ENCODE measurements at regions not wholly inside any gene's neighbourhood (a gene's known extent, or its start where the extent isn't known, plus 50 kb on each side); places are given as distances from the start of the nearest gene placed in this dataset.

DNA sequence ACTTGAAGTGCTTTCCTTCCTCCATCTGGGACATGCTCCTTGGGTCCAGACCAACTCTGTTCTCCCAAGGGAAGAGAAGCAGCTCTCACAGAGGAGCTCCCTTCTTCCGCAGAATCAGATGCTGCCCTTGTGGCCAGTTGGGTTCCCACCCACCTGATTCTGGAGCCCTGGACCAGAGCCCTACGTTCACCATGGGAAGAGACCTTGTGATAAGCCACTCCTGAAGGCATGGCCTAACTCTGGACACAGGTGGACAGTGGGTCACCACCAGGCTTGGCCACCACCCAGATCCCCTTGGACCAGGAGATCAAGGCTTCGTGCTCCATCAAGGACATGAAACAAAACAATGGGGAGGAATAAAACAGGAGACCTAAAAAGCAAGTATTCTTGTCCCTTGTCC lies 172.2 kb downstream of the RPLP1 start:
- no peak for TF ChIP-seq MAX (IDR thresholded peaks at IDR 0.05)
- no peak for TF ChIP-seq CREB1 (IDR thresholded peaks at IDR 0.05; ENCODE audit: low read depth)
- TF ChIP-seq RAD21 (IDR thresholded peaks at IDR 0.05; ENCODE audit: low read depth): no peak
- no peak for TF ChIP-seq ZBTB7A (IDR thresholded peaks at IDR 0.05; ENCODE audit: low read depth)
- TF ChIP-seq, protein P1, sequence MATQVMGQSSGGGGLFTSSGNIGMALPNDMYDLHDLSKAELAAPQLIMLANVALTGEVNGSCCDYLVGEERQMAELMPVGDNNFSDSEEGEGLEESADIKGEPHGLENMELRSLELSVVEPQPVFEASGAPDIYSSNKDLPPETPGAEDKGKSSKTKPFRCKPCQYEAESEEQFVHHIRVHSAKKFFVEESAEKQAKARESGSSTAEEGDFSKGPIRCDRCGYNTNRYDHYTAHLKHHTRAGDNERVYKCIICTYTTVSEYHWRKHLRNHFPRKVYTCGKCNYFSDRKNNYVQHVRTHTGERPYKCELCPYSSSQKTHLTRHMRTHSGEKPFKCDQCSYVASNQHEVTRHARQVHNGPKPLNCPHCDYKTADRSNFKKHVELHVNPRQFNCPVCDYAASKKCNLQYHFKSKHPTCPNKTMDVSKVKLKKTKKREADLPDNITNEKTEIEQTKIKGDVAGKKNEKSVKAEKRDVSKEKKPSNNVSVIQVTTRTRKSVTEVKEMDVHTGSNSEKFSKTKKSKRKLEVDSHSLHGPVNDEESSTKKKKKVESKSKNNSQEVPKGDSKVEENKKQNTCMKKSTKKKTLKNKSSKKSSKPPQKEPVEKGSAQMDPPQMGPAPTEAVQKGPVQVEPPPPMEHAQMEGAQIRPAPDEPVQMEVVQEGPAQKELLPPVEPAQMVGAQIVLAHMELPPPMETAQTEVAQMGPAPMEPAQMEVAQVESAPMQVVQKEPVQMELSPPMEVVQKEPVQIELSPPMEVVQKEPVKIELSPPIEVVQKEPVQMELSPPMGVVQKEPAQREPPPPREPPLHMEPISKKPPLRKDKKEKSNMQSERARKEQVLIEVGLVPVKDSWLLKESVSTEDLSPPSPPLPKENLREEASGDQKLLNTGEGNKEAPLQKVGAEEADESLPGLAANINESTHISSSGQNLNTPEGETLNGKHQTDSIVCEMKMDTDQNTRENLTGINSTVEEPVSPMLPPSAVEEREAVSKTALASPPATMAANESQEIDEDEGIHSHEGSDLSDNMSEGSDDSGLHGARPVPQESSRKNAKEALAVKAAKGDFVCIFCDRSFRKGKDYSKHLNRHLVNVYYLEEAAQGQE (IDR thresholded peaks at IDR 0.05; ENCODE audit: low read depth): no peak
- TF ChIP-seq CEBPB (IDR thresholded peaks at IDR 0.05): no peak
- TF ChIP-seq FOXM1 (IDR thresholded peaks at IDR 0.05; ENCODE audit: borderline replicate concordance, low read depth): no peak

DNA sequence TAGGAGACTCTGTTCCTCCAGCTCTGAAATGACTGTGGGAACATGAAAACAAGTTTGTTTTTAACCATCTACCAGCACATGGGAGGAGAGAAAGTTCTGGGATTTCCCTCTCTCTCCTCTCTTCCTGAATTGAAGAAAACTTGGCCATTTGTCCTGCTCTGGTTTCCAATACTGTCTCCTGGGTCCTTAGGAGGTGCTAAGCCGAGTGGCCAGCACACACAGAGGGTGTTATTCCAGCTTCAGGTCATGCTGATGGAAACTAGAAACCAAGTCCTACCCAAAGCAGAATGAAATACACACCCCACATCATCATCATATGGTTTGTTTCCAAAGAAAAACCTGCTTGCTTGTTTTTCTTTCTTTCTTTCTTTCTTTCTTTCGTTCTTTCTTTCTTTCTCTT lies 172.7 kb downstream of the RPLP1 start:
- TF ChIP-seq NFIC (IDR thresholded peaks at IDR 0.05) (no peak), CREB1 (IDR thresholded peaks at IDR 0.05; ENCODE audit: low read depth) (no peak), RAD21 (IDR thresholded peaks at IDR 0.05; ENCODE audit: low read depth) (no peak), MAX (IDR thresholded peaks at IDR 0.05) (no peak), CEBPB (IDR thresholded peaks at IDR 0.05) (no peak), TAF1 (IDR thresholded peaks at IDR 0.05; ENCODE audit: low read depth) (no peak), FOXM1 (IDR thresholded peaks at IDR 0.05; ENCODE audit: borderline replicate concordance, low read depth) (no peak), USF1 (IDR thresholded peaks at IDR 0.05) (no peak), YY1 (IDR thresholded peaks at IDR 0.05; ENCODE audit: low read depth) (no peak), ZBTB7A (IDR thresholded peaks at IDR 0.05; ENCODE audit: low read depth) (no peak), EGR1 (IDR thresholded peaks at IDR 0.05) (no peak), EP300 (IDR thresholded peaks at IDR 0.05; ENCODE audit: borderline replicate concordance) (no peak), TCF12 (IDR thresholded peaks at IDR 0.05; ENCODE audit: low read depth) (no peak), TEAD4 (IDR thresholded peaks at IDR 0.05) (no peak)
- TF ChIP-seq, protein P1 (IDR thresholded peaks at IDR 0.05; ENCODE audit: low read depth): no peak

DNA sequence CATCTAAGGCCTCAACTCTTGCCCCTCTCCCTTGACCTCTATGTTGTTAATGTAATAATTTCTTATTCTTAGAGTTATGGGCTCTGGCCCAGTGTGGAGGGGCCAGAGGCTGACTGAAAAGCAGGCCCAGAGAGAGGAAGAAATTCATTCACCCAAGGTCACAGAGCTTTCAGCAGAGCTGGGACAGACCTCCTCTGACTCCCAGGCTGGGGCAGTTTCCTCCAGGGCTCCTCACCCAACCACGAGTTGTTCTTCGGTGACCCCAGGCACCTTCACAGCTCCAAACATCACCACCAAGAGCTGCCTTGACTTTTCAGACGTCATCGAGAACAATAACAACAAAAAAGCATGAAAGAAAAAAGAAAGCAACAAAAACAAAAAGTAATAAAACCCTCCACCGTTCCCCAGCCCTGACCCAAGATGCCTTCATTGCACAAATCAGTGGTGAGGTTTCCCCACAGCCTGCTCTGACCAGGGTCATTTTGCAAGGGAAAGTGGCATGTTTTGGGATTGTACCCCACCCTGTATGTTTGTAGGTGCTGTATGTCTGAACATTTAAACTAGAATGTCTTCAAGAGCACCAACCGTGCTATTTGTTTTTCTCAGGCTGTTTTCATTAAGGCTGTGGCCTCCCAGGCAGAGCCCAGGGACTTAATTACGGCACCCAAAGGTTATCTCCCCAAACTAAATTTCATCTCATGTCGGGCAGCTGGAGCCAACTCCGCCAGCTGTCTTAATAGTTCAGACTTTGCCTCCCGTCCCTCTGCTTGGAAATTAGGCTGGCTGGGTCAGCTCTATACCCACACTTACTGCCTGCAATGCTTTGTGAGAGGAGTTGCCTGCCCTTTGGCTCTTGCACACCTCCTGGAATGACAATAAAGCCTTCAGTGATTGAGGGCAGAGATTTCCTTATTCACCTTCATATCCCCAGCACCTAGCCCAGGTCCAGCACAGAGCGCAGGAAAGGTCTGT lies 173.8 kb downstream of the RPLP1 start:
- TF ChIP-seq RAD21 (IDR thresholded peaks at IDR 0.05; ENCODE audit: low read depth): no peak
- TF ChIP-seq, protein P1 (IDR thresholded peaks at IDR 0.05; ENCODE audit: low read depth): no peak
- TF ChIP-seq EP300 (IDR thresholded peaks at IDR 0.05; ENCODE audit: borderline replicate concordance): no peak
- TF ChIP-seq MAX (IDR thresholded peaks at IDR 0.05): no peak
- TF ChIP-seq ZBTB7A (IDR thresholded peaks at IDR 0.05; ENCODE audit: low read depth): no peak
- TF ChIP-seq FOXM1 (IDR thresholded peaks at IDR 0.05; ENCODE audit: borderline replicate concordance, low read depth): no peak
- TF ChIP-seq TAF1 (IDR thresholded peaks at IDR 0.05; ENCODE audit: low read depth): no peak
- TF ChIP-seq EGR1 (IDR thresholded peaks at IDR 0.05): no peak
- no peak for TF ChIP-seq USF1 (IDR thresholded peaks at IDR 0.05)
- no peak for TF ChIP-seq YY1 (IDR thresholded peaks at IDR 0.05; ENCODE audit: low read depth)
- no peak for TF ChIP-seq TCF12 (IDR thresholded peaks at IDR 0.05; ENCODE audit: low read depth)

Measured in Ishikawa (cell line).